ENCODE measurements at regions not wholly inside any gene's neighbourhood (a gene's known extent, or its start where the extent isn't known, plus 50 kb on each side); places are given as distances from the start of the nearest gene placed in this dataset.

DNA sequence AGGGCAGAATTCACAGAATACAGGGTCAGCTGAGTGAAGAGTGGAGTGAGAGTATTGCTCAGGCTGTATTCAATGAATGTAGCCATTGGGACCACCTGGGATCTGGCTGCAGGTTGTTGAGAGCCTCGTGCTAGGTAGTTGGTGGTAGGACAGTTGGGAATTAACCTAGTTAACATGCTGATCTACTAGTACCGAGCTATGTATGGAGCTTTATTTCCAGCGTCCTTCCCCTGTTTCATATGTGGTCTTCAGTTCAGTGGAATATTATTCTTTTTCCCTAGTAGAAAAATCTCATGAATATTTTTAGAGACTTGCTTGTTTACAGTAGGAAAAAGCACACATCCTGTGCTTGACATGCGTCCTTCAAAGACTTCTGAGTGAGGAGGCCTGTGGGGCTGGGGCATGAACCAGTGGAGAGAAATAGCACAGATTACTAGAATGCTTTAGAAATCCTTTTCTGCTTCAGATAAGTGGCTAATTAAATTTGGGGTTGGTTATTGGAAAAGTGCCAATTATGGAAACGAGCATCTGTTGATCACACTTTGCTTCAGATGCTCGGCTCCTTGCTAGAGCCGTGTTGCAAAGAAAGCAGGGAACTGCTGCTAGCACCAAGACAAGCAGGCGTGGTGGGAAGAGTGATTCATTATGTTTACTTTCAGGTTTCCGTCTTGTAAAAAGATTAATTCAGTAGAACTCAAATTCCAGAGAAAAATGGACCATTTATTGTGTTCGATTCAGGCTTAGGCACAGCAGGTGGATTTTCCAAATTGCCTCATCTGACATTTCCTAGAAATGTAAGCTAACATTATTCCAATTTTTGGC lies 53.6 kb downstream of the ARF6 start:
- H3K9ac ChIP-seq (ENCODE audit: low read length): no peak overlapping the region
- peaks cover 4% of the 10 kb centered on the region; the same call in 1 of the 2 replicates for H3K4me1 ChIP-seq (ENCODE audit: low read length)
- H3K27ac ChIP-seq (ENCODE audit: low read length): no peak overlapping the region
- no peaks in the 10 kb centered on the region for H3K36me3 ChIP-seq (replicated peaks; ENCODE audit: low read depth, low read length)
- no peaks in the 10 kb centered on the region for H4K20me1 ChIP-seq (ENCODE audit: insufficient read depth, low read length)
- no peak overlapping the region for H3K4me3 ChIP-seq (ENCODE audit: low read length)
- no peaks in the 10 kb centered on the region for H3K27me3 ChIP-seq (ENCODE audit: low read depth, low read length)
- no peaks in the 10 kb centered on the region for H3K79me2 ChIP-seq (ENCODE audit: low read length)
- H2AFZ ChIP-seq (ENCODE audit: low read depth, low read length): no peak overlapping the region
- no peaks in the 10 kb centered on the region for H3K9me3 ChIP-seq (ENCODE audit: insufficient read depth, low read length)
- TF ChIP-seq, protein P1, sequence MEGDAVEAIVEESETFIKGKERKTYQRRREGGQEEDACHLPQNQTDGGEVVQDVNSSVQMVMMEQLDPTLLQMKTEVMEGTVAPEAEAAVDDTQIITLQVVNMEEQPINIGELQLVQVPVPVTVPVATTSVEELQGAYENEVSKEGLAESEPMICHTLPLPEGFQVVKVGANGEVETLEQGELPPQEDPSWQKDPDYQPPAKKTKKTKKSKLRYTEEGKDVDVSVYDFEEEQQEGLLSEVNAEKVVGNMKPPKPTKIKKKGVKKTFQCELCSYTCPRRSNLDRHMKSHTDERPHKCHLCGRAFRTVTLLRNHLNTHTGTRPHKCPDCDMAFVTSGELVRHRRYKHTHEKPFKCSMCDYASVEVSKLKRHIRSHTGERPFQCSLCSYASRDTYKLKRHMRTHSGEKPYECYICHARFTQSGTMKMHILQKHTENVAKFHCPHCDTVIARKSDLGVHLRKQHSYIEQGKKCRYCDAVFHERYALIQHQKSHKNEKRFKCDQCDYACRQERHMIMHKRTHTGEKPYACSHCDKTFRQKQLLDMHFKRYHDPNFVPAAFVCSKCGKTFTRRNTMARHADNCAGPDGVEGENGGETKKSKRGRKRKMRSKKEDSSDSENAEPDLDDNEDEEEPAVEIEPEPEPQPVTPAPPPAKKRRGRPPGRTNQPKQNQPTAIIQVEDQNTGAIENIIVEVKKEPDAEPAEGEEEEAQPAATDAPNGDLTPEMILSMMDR (IDR thresholded peaks at IDR 0.05; ENCODE audit: low read depth, low read length): no peak
- TF ChIP-seq EZH2phosphoT487 (IDR thresholded peaks at IDR 0.05; ENCODE audit: low read depth): no peak
- no peak overlapping the region for H3K4me2 ChIP-seq (ENCODE audit: low read length)

DNA sequence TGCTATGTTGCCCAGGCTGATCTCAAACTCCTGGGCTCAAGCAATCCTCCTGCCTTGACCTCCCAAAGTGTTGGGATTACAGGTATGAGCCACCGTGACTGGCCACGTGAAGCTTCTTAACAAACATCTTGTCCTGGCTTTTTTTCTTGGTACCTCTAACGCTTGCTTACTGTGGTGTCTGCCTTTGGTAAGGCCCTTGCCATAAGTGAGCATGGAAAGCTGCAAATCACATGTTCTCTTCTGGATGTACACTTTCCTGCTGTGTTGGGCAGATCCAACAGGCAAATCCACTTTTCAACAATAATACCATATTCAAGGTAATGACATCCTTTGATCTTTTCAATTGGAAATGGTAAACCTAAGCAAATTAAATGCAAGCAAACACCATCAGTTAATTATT lies 54.6 kb downstream of the ARF6 start:
- H3K4me3 ChIP-seq (ENCODE audit: low read length): no peak overlapping the region
- no peaks in the 10 kb centered on the region for H3K36me3 ChIP-seq (replicated peaks; ENCODE audit: low read depth, low read length)
- H4K20me1 ChIP-seq (ENCODE audit: insufficient read depth, low read length): no peaks in the 10 kb centered on the region
- no peaks in the 10 kb centered on the region for H3K79me2 ChIP-seq (ENCODE audit: low read length)
- 0 out of 2 replicates have a peak, but pooled peaks cover 3% of the 10 kb centered on the region for H3K27me3 ChIP-seq (ENCODE audit: low read depth, low read length)
- H3K9ac ChIP-seq (ENCODE audit: low read length): no peak overlapping the region
- no peak overlapping the region for H2AFZ ChIP-seq (ENCODE audit: low read depth, low read length)
- no peak overlapping the region for H3K4me2 ChIP-seq (ENCODE audit: low read length)
- no peak overlapping the region for H3K27ac ChIP-seq (ENCODE audit: low read length)
- peaks cover 4% of the 10 kb centered on the region; the same call in 1 of the 2 replicates for H3K4me1 ChIP-seq (ENCODE audit: low read length)
- TF ChIP-seq EZH2phosphoT487 (IDR thresholded peaks at IDR 0.05; ENCODE audit: low read depth): no peak
- TF ChIP-seq, protein P1 (IDR thresholded peaks at IDR 0.05; ENCODE audit: low read depth, low read length): no peak
- no peaks in the 10 kb centered on the region for H3K9me3 ChIP-seq (ENCODE audit: insufficient read depth, low read length)

DNA sequence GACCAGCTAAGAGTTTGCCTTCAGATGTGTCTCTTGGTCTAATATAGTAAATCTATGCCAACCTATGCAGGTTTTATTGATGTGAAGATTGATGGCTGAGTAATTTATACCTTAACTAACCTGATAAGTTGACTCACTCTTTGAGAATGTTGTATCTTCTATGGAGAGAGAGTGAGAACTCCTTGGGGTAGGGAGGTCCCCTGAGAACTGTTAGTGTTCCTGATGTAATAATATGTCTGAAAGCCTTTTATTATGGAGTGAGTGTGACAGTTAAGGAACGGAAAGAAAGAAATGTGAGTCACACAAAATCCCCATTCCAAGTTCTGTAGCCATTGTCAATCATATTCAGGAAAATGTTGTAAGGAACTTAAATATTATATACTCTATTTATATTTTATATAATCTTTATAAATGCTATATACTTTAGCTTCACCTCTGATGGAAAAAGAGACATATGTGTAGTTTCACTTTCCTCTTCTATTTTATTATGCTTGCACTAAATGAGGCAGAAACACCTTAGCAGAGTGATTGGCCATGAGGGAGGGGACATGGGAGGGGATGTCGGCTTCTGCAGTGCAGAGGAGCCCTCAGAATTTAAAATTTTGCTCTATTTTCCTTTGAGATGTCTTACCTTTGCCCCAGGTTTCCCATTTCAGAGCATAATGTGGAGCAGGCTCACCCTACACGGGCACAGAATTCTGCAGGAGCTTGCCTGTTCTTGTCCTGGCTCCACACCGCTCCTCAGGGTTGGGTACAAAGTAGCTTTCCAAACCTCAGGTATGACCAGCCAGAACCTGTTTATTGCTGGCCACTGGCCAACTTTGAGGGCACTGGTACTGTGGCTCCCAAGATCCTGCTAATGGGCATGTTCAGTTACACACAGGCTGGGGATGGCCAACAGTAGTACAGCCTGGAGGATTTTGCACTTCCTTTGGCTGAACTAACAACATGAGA lies 57.7 kb downstream of the ARF6 start:
- no peaks in the 10 kb centered on the region for H3K9me3 ChIP-seq (ENCODE audit: insufficient read depth, low read length)
- H3K36me3 ChIP-seq (replicated peaks; ENCODE audit: low read depth, low read length): no peaks in the 10 kb centered on the region
- H3K79me2 ChIP-seq (ENCODE audit: low read length): no peaks in the 10 kb centered on the region
- H2AFZ ChIP-seq (ENCODE audit: low read depth, low read length): no peak overlapping the region
- no peak for TF ChIP-seq EZH2phosphoT487 (IDR thresholded peaks at IDR 0.05; ENCODE audit: low read depth)
- TF ChIP-seq, protein P1 (IDR thresholded peaks at IDR 0.05; ENCODE audit: low read depth, low read length): no peak
- H3K27ac ChIP-seq (ENCODE audit: low read length): no peak overlapping the region
- H4K20me1 ChIP-seq (ENCODE audit: insufficient read depth, low read length): no peaks in the 10 kb centered on the region
- peaks cover 1% of the 10 kb centered on the region; the same call in 1 of the 2 replicates for H3K4me1 ChIP-seq (ENCODE audit: low read length)
- no peak overlapping the region for H3K4me3 ChIP-seq (ENCODE audit: low read length)
- H3K27me3 ChIP-seq (ENCODE audit: low read depth, low read length): 0 out of 2 replicates have a peak, but pooled peaks cover 3% of the 10 kb centered on the region
- no peak overlapping the region for H3K4me2 ChIP-seq (ENCODE audit: low read length)
- H3K9ac ChIP-seq (ENCODE audit: low read length): no peak overlapping the region

DNA sequence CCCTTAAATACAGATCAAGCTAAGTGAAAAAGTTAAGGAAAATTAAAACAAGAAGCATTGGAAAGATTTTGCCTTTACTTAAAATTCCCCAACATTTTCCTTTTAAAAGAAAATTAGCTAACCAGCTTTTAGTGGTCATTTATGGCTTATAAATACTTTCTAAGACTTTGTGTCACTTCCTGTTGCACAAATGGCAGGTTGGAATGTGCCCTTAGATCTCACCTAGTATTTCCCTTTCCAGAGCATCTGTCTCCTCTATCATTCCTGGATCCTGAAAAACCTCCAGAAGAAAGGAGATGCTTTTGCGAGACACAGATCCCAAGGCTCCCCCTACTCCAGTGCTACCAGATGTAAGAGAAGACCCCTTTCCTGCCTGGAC lies 58.3 kb downstream of the ARF6 start:
- 0 out of 2 replicates have a peak, but pooled peaks cover 3% of the 10 kb centered on the region for H3K27me3 ChIP-seq (ENCODE audit: low read depth, low read length)
- no peak overlapping the region for H2AFZ ChIP-seq (ENCODE audit: low read depth, low read length)
- no peaks in the 10 kb centered on the region for H3K36me3 ChIP-seq (replicated peaks; ENCODE audit: low read depth, low read length)
- H3K9me3 ChIP-seq (ENCODE audit: insufficient read depth, low read length): no peaks in the 10 kb centered on the region
- no peaks in the 10 kb centered on the region for H3K79me2 ChIP-seq (ENCODE audit: low read length)
- no peak for TF ChIP-seq EZH2phosphoT487 (IDR thresholded peaks at IDR 0.05; ENCODE audit: low read depth)
- no peaks in the 10 kb centered on the region for H3K4me1 ChIP-seq (ENCODE audit: low read length)
- H4K20me1 ChIP-seq (ENCODE audit: insufficient read depth, low read length): no peaks in the 10 kb centered on the region
- H3K4me3 ChIP-seq (ENCODE audit: low read length): no peak overlapping the region
- no peak overlapping the region for H3K4me2 ChIP-seq (ENCODE audit: low read length)
- H3K27ac ChIP-seq (ENCODE audit: low read length): no peak overlapping the region
- H3K9ac ChIP-seq (ENCODE audit: low read length): no peak overlapping the region
